DMS79 treated with DMSO at 0.1 percent for 48 hours (cell line): ENCODE measurements at regions not wholly inside any gene's neighbourhood (a gene's known extent, or its start where the extent isn't known, plus 50 kb on each side); places are given as distances from the start of the nearest gene placed in this dataset.
"Not testable (repeated sequence)": the region's sequence is repeated elsewhere in the genome, so short reads cannot be mapped to it uniquely, and the experiment has no call there.

Experiments used
- DNase-seq: peaks from one replicate; lab custom pipeline; 2025; lab: John Stamatoyannopoulos, UW

- DNase-seq: no peak
Observed at GRCh38 chr6:106849120-106849519, 125.4 kb downstream of the CD24 start.

- DNase-seq: no peak
Observed at GRCh38 chr6:106847116-106847515, 127.4 kb downstream of the CD24 start.

GRCh38 chr6:106844930-106845329 is 129.6 kb downstream of the CD24 start:
- DNase-seq: no peak

GRCh38 chr6:106832766-106833510 is 141.6 kb downstream of the CD24 start:
- no peak for DNase-seq

- DNase-seq: no peak
Observed at GRCh38 chr6:106830930-106831329, 143.6 kb downstream of the CD24 start.

- no peak for DNase-seq
Observed at GRCh38 chr6:106829451-106829850, 145.1 kb downstream of the CD24 start.

GRCh38 chr6:106827081-106827480 is 147.4 kb downstream of the CD24 start:
- DNase-seq: no peak

- no peak for DNase-seq
Observed at GRCh38 chr6:106825156-106825555, 149.4 kb downstream of the CD24 start.

- DNase-seq: peak; percentile 83
Observed at GRCh38 chr6:106823732-106824351, 150.7 kb downstream of the CD24 start.

GRCh38 chr6:106823058-106823457 is 151.5 kb downstream of the CD24 start:
- DNase-seq: no peak

- DNase-seq: no peak
Observed at GRCh38 chr6:106820412-106820852, 154.1 kb downstream of the CD24 start.

- no peak for DNase-seq
Observed at GRCh38 chr6:106811088-106811686, 163.3 kb downstream of the CD24 start.

GRCh38 chr6:106808758-106809157 is 165.8 kb downstream of the CD24 start:
- no peak for DNase-seq

GRCh38 chr6:106807947-106808611 is 166.4 kb downstream of the CD24 start:
- DNase-seq: no peak

GRCh38 chr6:106806253-106806652 is 168.3 kb downstream of the CD24 start:
- not testable (repeated sequence) for DNase-seq

- no peak for DNase-seq
Observed at GRCh38 chr6:106805771-106806170, 168.8 kb downstream of the CD24 start.

GRCh38 chr6:106804346-106805335 is 169.9 kb downstream of the CD24 start:
- DNase-seq: no peak

GRCh38 chr6:106803188-106803587 is 171.3 kb downstream of the CD24 start:
- DNase-seq: no peak

GRCh38 chr6:106802139-106802538 is 172.4 kb downstream of the CD24 start:
- DNase-seq: no peak

GRCh38 chr6:106801256-106801655 is 171.9 kb downstream of the QRSL1 start:
- DNase-seq: no peak

- no peak for DNase-seq
Observed at GRCh38 chr6:106800379-106800778, 171.0 kb downstream of the QRSL1 start.
